ENCODE measurements at regions not wholly inside any gene's neighbourhood (a gene's known extent, or its start where the extent isn't known, plus 50 kb on each side); places are given as distances from the start of the nearest gene placed in this dataset.

- H3K4me3 ChIP-seq (ENCODE audit: low read depth, low read length), result no peak overlapping the region
- no peaks in the 10 kb centered on the region for H3K36me3 ChIP-seq (ENCODE audit: insufficient read depth)
- H3K4me1 ChIP-seq (ENCODE audit: insufficient read depth), result no peaks in the 10 kb centered on the region
- no peak overlapping the region for H3K27ac ChIP-seq (ENCODE audit: low read depth)
- no peak for DNase-seq (ENCODE audit: extremely low spot score)
- WGBS, result 96% methylated on average over 2 of the region's 2 CpGs
These were observed 71.7 kb upstream of the SPRY4 start for GRCh38 chr5:142396436-142397038.

- WGBS, result 74% methylated on average over 4 of the region's 4 CpGs
- DNase-seq (ENCODE audit: extremely low spot score), result no peak
- no peak overlapping the region for H3K4me3 ChIP-seq (ENCODE audit: low read depth, low read length)
These were observed 70.5 kb upstream of the SPRY4 start for GRCh38 chr5:142395334-142395733.

GRCh38 chr5:142391058-142391845 is 66.4 kb upstream of the SPRY4 start:
- Histone ChIP-seq H3K4me3 (ENCODE audit: low read depth, low read length) (no peak overlapping the region), H3K4me1 (ENCODE audit: insufficient read depth) (no peaks in the 10 kb centered on the region)
- WGBS, result 52% methylated on average over 8 of the region's 8 CpGs

More at GRCh38 chr5:142395334-142395733, 70.5 kb upstream of the SPRY4 start:
- Histone ChIP-seq H3K27ac (ENCODE audit: low read depth) (no peak overlapping the region), H3K4me1 (ENCODE audit: insufficient read depth) (no peaks in the 10 kb centered on the region), H3K36me3 (ENCODE audit: insufficient read depth) (no peaks in the 10 kb centered on the region)

GRCh38 chr5:142390334-142390733 is 65.5 kb upstream of the SPRY4 start:
- Histone ChIP-seq H3K36me3 (ENCODE audit: insufficient read depth) (no peaks in the 10 kb centered on the region), H3K27ac (ENCODE audit: low read depth) (no peak overlapping the region), H3K4me3 (ENCODE audit: low read depth, low read length) (no peak overlapping the region), H3K4me1 (ENCODE audit: insufficient read depth) (peaks cover under 1% of the 10 kb centered on the region)
- 9% methylated on average over 3 of the region's 3 CpGs for whole genome bisulfite sequencing
- no peak for DNase-seq (ENCODE audit: extremely low spot score)

More at GRCh38 chr5:142391058-142391845, 66.4 kb upstream of the SPRY4 start:
- Histone ChIP-seq H3K36me3 (ENCODE audit: insufficient read depth) (no peaks in the 10 kb centered on the region), H3K27ac (ENCODE audit: low read depth) (no peak overlapping the region)
- DNase-seq (ENCODE audit: extremely low spot score), result no peak

- no peak for DNase-seq (ENCODE audit: extremely low spot score)
- peaks cover 2% of the 10 kb centered on the region for H3K4me1 ChIP-seq (ENCODE audit: insufficient read depth)
- no peak overlapping the region for H3K27ac ChIP-seq (ENCODE audit: low read depth)
- no peak overlapping the region for H3K4me3 ChIP-seq (ENCODE audit: low read depth, low read length)
- 87% methylated on average over 1 of the region's 1 CpG for whole genome bisulfite sequencing
- no peaks in the 10 kb centered on the region for H3K36me3 ChIP-seq (ENCODE audit: insufficient read depth)
These were observed 63.9 kb upstream of the SPRY4 start for GRCh38 chr5:142388696-142389095.

- Histone ChIP-seq H3K36me3 (ENCODE audit: insufficient read depth) (no peaks in the 10 kb centered on the region), H3K27ac (ENCODE audit: low read depth) (no peak overlapping the region), H3K4me1 (ENCODE audit: insufficient read depth) (peaks cover 2% of the 10 kb centered on the region), H3K4me3 (ENCODE audit: low read depth, low read length) (no peak overlapping the region)
- DNase-seq (ENCODE audit: extremely low spot score), result no peak
- WGBS, result 91% methylated on average over 3 of the region's 3 CpGs
These were observed 62.3 kb upstream of the SPRY4 start for GRCh38 chr5:142387024-142387682.

- no peak for DNase-seq (ENCODE audit: extremely low spot score)
- Histone ChIP-seq H3K4me3 (ENCODE audit: low read depth, low read length) (no peak overlapping the region), H3K27ac (ENCODE audit: low read depth) (no peak overlapping the region), H3K4me1 (ENCODE audit: insufficient read depth) (peaks cover 2% of the 10 kb centered on the region), H3K36me3 (ENCODE audit: insufficient read depth) (no peaks in the 10 kb centered on the region)
- 55% methylated on average over 8 of the region's 8 CpGs for WGBS
These were observed 61.6 kb upstream of the SPRY4 start for GRCh38 chr5:142386137-142387023.

GRCh38 chr5:142385194-142385593 is 60.4 kb upstream of the SPRY4 start:
- no peak overlapping the region for H3K27ac ChIP-seq (ENCODE audit: low read depth)
- 55% methylated on average over 5 of the region's 5 CpGs for WGBS
- H3K4me3 ChIP-seq (ENCODE audit: low read depth, low read length), result no peak overlapping the region
- no peaks in the 10 kb centered on the region for H3K36me3 ChIP-seq (ENCODE audit: insufficient read depth)
- peaks cover 2% of the 10 kb centered on the region for H3K4me1 ChIP-seq (ENCODE audit: insufficient read depth)
- no peak for DNase-seq (ENCODE audit: extremely low spot score)

GRCh38 chr5:142384014-142384413 is 59.2 kb upstream of the SPRY4 start:
- DNase-seq (ENCODE audit: extremely low spot score), result no peak
- no peak overlapping the region for H3K27ac ChIP-seq (ENCODE audit: low read depth)
- WGBS, result 81% methylated on average over 3 of the region's 3 CpGs
- peaks cover 2% of the 10 kb centered on the region for H3K4me1 ChIP-seq (ENCODE audit: insufficient read depth)
- H3K36me3 ChIP-seq (ENCODE audit: insufficient read depth), result no peaks in the 10 kb centered on the region
- no peak overlapping the region for H3K4me3 ChIP-seq (ENCODE audit: low read depth, low read length)

- Histone ChIP-seq H3K4me3 (ENCODE audit: low read depth, low read length) (no peak overlapping the region), H3K27ac (ENCODE audit: low read depth) (no peak overlapping the region), H3K36me3 (ENCODE audit: insufficient read depth) (no peaks in the 10 kb centered on the region), H3K4me1 (ENCODE audit: insufficient read depth) (peaks cover 2% of the 10 kb centered on the region)
- no peak for DNase-seq (ENCODE audit: extremely low spot score)
- WGBS, result 91% methylated on average over 2 of the region's 2 CpGs
These were observed 57.4 kb upstream of the SPRY4 start for GRCh38 chr5:142382186-142382585.

GRCh38 chr5:142378737-142379634 is 54.2 kb upstream of the SPRY4 start:
- no peaks in the 10 kb centered on the region for H3K36me3 ChIP-seq (ENCODE audit: insufficient read depth)
- WGBS, result 66% methylated on average over 5 of the region's 5 CpGs
- no peak overlapping the region for H3K27ac ChIP-seq (ENCODE audit: low read depth)

GRCh38 chr5:142375944-142376411 is 51.2 kb upstream of the SPRY4 start:
- no peaks in the 10 kb centered on the region for H3K36me3 ChIP-seq (ENCODE audit: insufficient read depth)
- no peak overlapping the region for H3K27ac ChIP-seq (ENCODE audit: low read depth)
- no peak for DNase-seq (ENCODE audit: extremely low spot score)
- no peak overlapping the region for H3K4me3 ChIP-seq (ENCODE audit: low read depth, low read length)
- no peaks in the 10 kb centered on the region for H3K4me1 ChIP-seq (ENCODE audit: insufficient read depth)
- WGBS, result 32% methylated on average over 8 of the region's 8 CpGs

More at GRCh38 chr5:142378737-142379634, 54.2 kb upstream of the SPRY4 start:
- Histone ChIP-seq H3K4me1 (ENCODE audit: insufficient read depth) (no peaks in the 10 kb centered on the region), H3K4me3 (ENCODE audit: low read depth, low read length) (no peak overlapping the region)
- DNase-seq (ENCODE audit: extremely low spot score), result no peak
